KOPT-K1 (cell line): ENCODE measurements at regions not wholly inside any gene's neighbourhood (a gene's known extent, or its start where the extent isn't known, plus 50 kb on each side); places are given as distances from the start of the nearest gene placed in this dataset.

Source experiments
- H3K27ac ChIP-seq: fragments of 200-600 bp; sonication (generic); 2 replicates; pipeline ENCODE4 v1.5.1; 2016; ENCODE audit warnings: antibody characterized with exemption, mild to moderate bottlenecking, low read depth, low read length; ENCODE audit not compliant: poor library complexity, severe bottlenecking
- H3K36me3 ChIP-seq: fragments of 200-600 bp; sonication (generic); 2 replicates; pipeline ENCODE4 v1.5.1; 2017; ENCODE audit warnings: antibody characterized with exemption, mild to moderate bottlenecking, low read length, moderate library complexity; ENCODE audit not compliant: insufficient read depth
- H3K9me3 ChIP-seq: fragments of 200-600 bp; sonication (generic); 2 replicates; pipeline ENCODE4 v1.5.1; 2017; ENCODE audit warnings: antibody characterized with exemption, low read length, mild to moderate bottlenecking; ENCODE audit not compliant: insufficient read depth, poor library complexity, severe bottlenecking

GRCh38 chr2:136208682-136209420, 90.9 kb upstream of the CXCR4 start:
- Histone ChIP-seq H3K9me3 (peaks cover 17% of the 10 kb centered on the region), H3K36me3 (no peaks in the 10 kb centered on the region), H3K27ac (no peak overlapping the region)

GRCh38 chr2:136207665-136208064, 89.7 kb upstream of the CXCR4 start:
- peaks cover 17% of the 10 kb centered on the region for H3K9me3 ChIP-seq
- no peak overlapping the region for H3K27ac ChIP-seq
- H3K36me3 ChIP-seq, result no peaks in the 10 kb centered on the region

GRCh38 chr2:136207030-136207623, 89.2 kb upstream of the CXCR4 start:
- no peaks in the 10 kb centered on the region for H3K36me3 ChIP-seq
- peak overlapping the region; percentile 11 for H3K27ac ChIP-seq
- H3K9me3 ChIP-seq, result peaks cover 17% of the 10 kb centered on the region

GRCh38 chr2:136206613-136207012, 88.7 kb upstream of the CXCR4 start:
- Histone ChIP-seq H3K9me3 (peaks cover 17% of the 10 kb centered on the region), H3K36me3 (no peaks in the 10 kb centered on the region), H3K27ac (peak overlapping the region; percentile 11)

- peaks cover 13% of the 10 kb centered on the region for H3K9me3 ChIP-seq
- no peaks in the 10 kb centered on the region for H3K36me3 ChIP-seq
- H3K27ac ChIP-seq, result no peak overlapping the region
Measured at GRCh38 chr2:136205615-136206014, 87.7 kb upstream of the CXCR4 start.

- Histone ChIP-seq H3K27ac (no peak overlapping the region), H3K36me3 (no peaks in the 10 kb centered on the region), H3K9me3 (peaks cover 7% of the 10 kb centered on the region)
Measured at GRCh38 chr2:136204971-136205370, 87.0 kb upstream of the CXCR4 start.

- H3K27ac ChIP-seq, result no peak overlapping the region
- H3K9me3 ChIP-seq, result peaks cover 5% of the 10 kb centered on the region
Measured at GRCh38 chr2:136195226-136195625, 77.3 kb upstream of the CXCR4 start.

GRCh38 chr2:136191041-136191440, 73.1 kb upstream of the CXCR4 start:
- Histone ChIP-seq H3K27ac (no peak overlapping the region), H3K9me3 (no peaks in the 10 kb centered on the region)

More at GRCh38 chr2:136195226-136195625, 77.3 kb upstream of the CXCR4 start:
- no peaks in the 10 kb centered on the region for H3K36me3 ChIP-seq

GRCh38 chr2:136189221-136189782, 71.4 kb upstream of the CXCR4 start:
- Histone ChIP-seq H3K9me3 (no peaks in the 10 kb centered on the region), H3K27ac (no peak overlapping the region), H3K36me3 (no peaks in the 10 kb centered on the region)

More at GRCh38 chr2:136191041-136191440, 73.1 kb upstream of the CXCR4 start:
- no peaks in the 10 kb centered on the region for H3K36me3 ChIP-seq

- Histone ChIP-seq H3K27ac (no peak overlapping the region), H3K9me3 (no peaks in the 10 kb centered on the region), H3K36me3 (no peaks in the 10 kb centered on the region)
Measured at GRCh38 chr2:136188086-136188485, 70.1 kb upstream of the CXCR4 start.

- Histone ChIP-seq H3K36me3 (no peaks in the 10 kb centered on the region), H3K9me3 (peaks cover 6% of the 10 kb centered on the region), H3K27ac (no peak overlapping the region)
Measured at GRCh38 chr2:136185981-136186776, 68.2 kb upstream of the CXCR4 start.

GRCh38 chr2:136183097-136183496, 65.1 kb upstream of the CXCR4 start:
- peaks cover 21% of the 10 kb centered on the region for H3K9me3 ChIP-seq
- no peak overlapping the region for H3K27ac ChIP-seq
- H3K36me3 ChIP-seq, result no peaks in the 10 kb centered on the region

- no peak overlapping the region for H3K27ac ChIP-seq
- H3K36me3 ChIP-seq, result no peaks in the 10 kb centered on the region
- peaks cover 21% of the 10 kb centered on the region for H3K9me3 ChIP-seq
Measured at GRCh38 chr2:136182315-136182714, 64.4 kb upstream of the CXCR4 start.

- no peak overlapping the region for H3K27ac ChIP-seq
- H3K9me3 ChIP-seq, result peaks cover 21% of the 10 kb centered on the region
- no peaks in the 10 kb centered on the region for H3K36me3 ChIP-seq
Measured at GRCh38 chr2:136179602-136179975, 61.6 kb upstream of the CXCR4 start.

GRCh38 chr2:136178941-136179601, 61.1 kb upstream of the CXCR4 start:
- Histone ChIP-seq H3K9me3 (peaks cover 21% of the 10 kb centered on the region), H3K27ac (no peak overlapping the region), H3K36me3 (no peaks in the 10 kb centered on the region)
